ENCODE measurements at regions not wholly inside any gene's neighbourhood (a gene's known extent, or its start where the extent isn't known, plus 50 kb on each side); places are given as distances from the start of the nearest gene placed in this dataset.

- TF ChIP-seq CTCF (conservative IDR thresholded peaks at IDR 0.05) (no peak), EZH2 (IDR thresholded peaks at IDR 0.05; ENCODE audit: low read depth) (no peak)
Measured at GRCh38 chr18:47409519-47409918, 158.1 kb upstream of the SKOR2 start.
